Thyroid gland (tissue), 4 donors: ENCODE measurements at regions not wholly inside any gene's neighbourhood (a gene's known extent, or its start where the extent isn't known, plus 50 kb on each side); places are given as distances from the start of the nearest gene placed in this dataset.
A peak's percentile ranks its signal among the peaks of the same experiment; 100 is the strongest.

Experiments
- DNase-seq, 2 donors: peaks; one replicate each; pipeline ENCODE4 v3.0.0-alpha.2; 2019
- H3K27ac ChIP-seq, 3 donors: fragments of 200-600 bp; sonication (generic); 1 replicate in 2 of 3; 2 replicates in 1 of 3; pipeline ENCODE4 v1.5.1; 2016 to 2019; ENCODE audit warnings: mild to moderate bottlenecking in 1 of 3, moderate library complexity in 1 of 3
- H3K27me3 ChIP-seq: fragments of 200-600 bp; sonication (generic); one replicate; pipeline ENCODE4 v1.5.1; 2019
- H3K36me3 ChIP-seq, 2 donors: fragments of 200-600 bp; sonication (generic); one replicate each; pipeline ENCODE4 v1.5.1; 2016 to 2019
- H3K4me1 ChIP-seq, 2 donors: fragments of 200-600 bp; sonication (generic); one replicate each; pipeline ENCODE4 v1.5.1; 2017 to 2019
- H3K4me3 ChIP-seq, 3 donors: fragments of 200-600 bp; sonication (generic); replicated peaks in 1 of 3; 1 replicate in 2 of 3; 2 replicates in 1 of 3; pipeline ENCODE4 v1.5.1; 2016; ENCODE audit warnings: mild to moderate bottlenecking in 1 of 3
- H3K9me3 ChIP-seq: fragments of 200-600 bp; sonication (generic); one replicate; pipeline ENCODE4 v1.5.1; 2017
- CTCF ChIP-seq, 6 experiments: fragments of 200-600 bp in 3 of 6; fragments of 450-650 bp in 3 of 6; sonication (generic) in 3 of 6; IDR thresholded peaks; one replicate each; pipeline ENCODE4 v1.5.1; 2016 to 2019; ENCODE audit warnings: antibody characterized with exemption in 6 of 6, mild to moderate bottlenecking in 2 of 6, inconsistent platforms in 1 of 6, moderate library complexity in 1 of 6
- POLR2A ChIP-seq, 2 donors: fragments of 450-650 bp; IDR thresholded peaks; one replicate each; pipeline ENCODE4 v1.6.1; 2017; ENCODE audit warnings: antibody characterized with exemption in 2 of 2, mild to moderate bottlenecking in 2 of 2, moderate library complexity in 1 of 2
- WGBS, 2 donors: methylation state at CpG; one replicate each; pipeline ENCODE4 v1.1.5; 2017; 5-methylcytosine and 5-hydroxymethylcytosine counted together
- intact Hi-C: fragments of 100-400 bp; cut with DNase I; formaldehyde crosslinking; loops from one replicate; pipeline ENCODE4 v1.15.1; 2023

- no peaks in the 10 kb centered on the region for H3K9me3 ChIP-seq
- no peak overlapping the region for H3K4me3 ChIP-seq
- 63 to 85% methylated on average over 2 of the region's 2 CpGs for WGBS, 2 donors
- H3K4me1 ChIP-seq = no peaks in the 10 kb centered on the region
- TF ChIP-seq CTCF (IDR thresholded peaks at IDR 0.05) = no peak
- intact Hi-C loops = no loop called here
- H3K27me3 ChIP-seq = no peaks in the 10 kb centered on the region
- H3K36me3 ChIP-seq = no peaks in the 10 kb centered on the region
- DNase-seq = no peak
- H3K27ac ChIP-seq = no peak overlapping the region
Measured at GRCh38 chr10:104516986-104517385, 124.1 kb upstream of the SORCS3 start.

DNA sequence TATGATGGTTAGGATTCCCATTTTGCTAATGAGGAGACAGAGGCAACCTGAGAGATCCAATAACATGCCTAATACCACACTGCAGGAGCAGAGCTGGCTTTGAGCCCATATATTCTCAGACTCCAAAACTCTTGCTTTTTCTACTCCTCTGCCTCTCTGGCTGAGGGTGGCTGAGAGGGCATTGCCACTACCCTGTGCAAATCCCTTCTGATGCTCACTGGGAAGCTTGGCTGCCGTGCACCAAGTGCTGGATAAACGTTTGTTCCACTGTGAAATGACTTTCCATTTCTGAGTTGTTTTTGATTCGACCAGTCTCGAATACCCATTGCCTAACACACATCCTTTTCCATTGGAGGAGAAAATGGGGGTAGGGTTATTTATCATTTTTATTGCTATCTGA lies 123.1 kb upstream of the SORCS3 start:
- Histone ChIP-seq H3K9me3 (no peaks in the 10 kb centered on the region), H3K36me3 (no peaks in the 10 kb centered on the region), H3K27me3 (no peaks in the 10 kb centered on the region), H3K4me1 (no peaks in the 10 kb centered on the region), H3K4me3 (no peak overlapping the region), H3K27ac (no peak overlapping the region)
- intact Hi-C loops = no loop called here
- WGBS, 2 donors = 66 to 68% methylated on average over 4 of the region's 4 CpGs
- TF ChIP-seq POLR2A (IDR thresholded peaks at IDR 0.05) = no peak
- no peak for TF ChIP-seq CTCF (IDR thresholded peaks at IDR 0.05)
- DNase-seq = no peak

DNA sequence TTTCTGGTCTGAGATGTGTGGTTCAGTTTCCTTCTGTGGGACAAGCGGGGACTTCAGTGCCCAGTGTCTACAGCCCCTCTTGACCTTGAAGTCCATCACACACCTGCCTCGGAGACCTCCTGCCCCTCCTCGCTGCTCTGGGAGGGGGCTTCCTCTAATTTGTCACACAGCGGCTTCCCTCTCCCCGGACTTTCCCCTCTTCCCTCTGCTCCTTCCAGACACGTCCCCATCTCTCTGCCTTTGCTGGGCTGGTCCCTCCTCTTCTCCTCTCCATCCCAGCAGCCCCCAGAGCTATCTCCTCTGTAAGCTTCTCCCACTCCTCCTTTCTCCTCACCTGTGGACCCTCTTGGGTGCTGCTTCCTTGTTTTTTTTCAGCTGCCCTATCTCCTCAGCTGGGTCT lies 122.2 kb upstream of the SORCS3 start:
- intact Hi-C loops = no loop called here
- no peak for DNase-seq
- H3K4me3 ChIP-seq = no peak overlapping the region
- H3K36me3 ChIP-seq = no peaks in the 10 kb centered on the region
- WGBS, 2 donors = 84 to 85% methylated on average over 6 of the region's 6 CpGs
- TF ChIP-seq POLR2A (IDR thresholded peaks at IDR 0.05) (no peak), CTCF (IDR thresholded peaks at IDR 0.05) (no peak)
- H3K27me3 ChIP-seq = no peaks in the 10 kb centered on the region
- no peaks in the 10 kb centered on the region for H3K9me3 ChIP-seq
- no peaks in the 10 kb centered on the region for H3K4me1 ChIP-seq
- no peak overlapping the region for H3K27ac ChIP-seq

DNA sequence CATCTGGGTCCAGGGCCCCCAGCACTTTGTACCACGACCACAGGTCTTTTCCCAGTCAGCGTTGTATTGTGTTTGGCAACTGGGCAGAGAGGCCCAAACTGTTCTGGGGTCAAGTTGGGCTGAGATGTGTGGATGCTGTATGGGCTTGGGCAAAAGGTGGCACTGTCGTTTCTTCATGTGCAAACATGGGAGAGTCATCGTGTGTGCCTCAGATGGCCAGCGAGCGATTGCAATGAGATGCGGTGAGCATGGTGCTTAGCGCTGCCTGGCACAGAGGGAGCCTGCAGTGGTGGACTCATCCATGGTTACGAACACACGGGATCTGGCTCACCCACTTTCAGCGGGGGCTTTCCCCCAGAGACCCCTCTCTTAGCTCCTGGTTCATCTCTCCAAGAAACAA lies 120.4 kb upstream of the SORCS3 start:
- Histone ChIP-seq H3K9me3 (no peaks in the 10 kb centered on the region), H3K4me1 (no peaks in the 10 kb centered on the region), H3K27ac (no peak overlapping the region), H3K36me3 (no peaks in the 10 kb centered on the region), H3K4me3 (no peak overlapping the region), H3K27me3 (no peaks in the 10 kb centered on the region)
- no peak for DNase-seq
- TF ChIP-seq POLR2A (IDR thresholded peaks at IDR 0.05) = no peak
- no peak for TF ChIP-seq CTCF (IDR thresholded peaks at IDR 0.05)
- intact Hi-C loops = no loop called here
- 87 to 90% methylated on average over 11 of the region's 11 CpGs for WGBS, 2 donors

DNA sequence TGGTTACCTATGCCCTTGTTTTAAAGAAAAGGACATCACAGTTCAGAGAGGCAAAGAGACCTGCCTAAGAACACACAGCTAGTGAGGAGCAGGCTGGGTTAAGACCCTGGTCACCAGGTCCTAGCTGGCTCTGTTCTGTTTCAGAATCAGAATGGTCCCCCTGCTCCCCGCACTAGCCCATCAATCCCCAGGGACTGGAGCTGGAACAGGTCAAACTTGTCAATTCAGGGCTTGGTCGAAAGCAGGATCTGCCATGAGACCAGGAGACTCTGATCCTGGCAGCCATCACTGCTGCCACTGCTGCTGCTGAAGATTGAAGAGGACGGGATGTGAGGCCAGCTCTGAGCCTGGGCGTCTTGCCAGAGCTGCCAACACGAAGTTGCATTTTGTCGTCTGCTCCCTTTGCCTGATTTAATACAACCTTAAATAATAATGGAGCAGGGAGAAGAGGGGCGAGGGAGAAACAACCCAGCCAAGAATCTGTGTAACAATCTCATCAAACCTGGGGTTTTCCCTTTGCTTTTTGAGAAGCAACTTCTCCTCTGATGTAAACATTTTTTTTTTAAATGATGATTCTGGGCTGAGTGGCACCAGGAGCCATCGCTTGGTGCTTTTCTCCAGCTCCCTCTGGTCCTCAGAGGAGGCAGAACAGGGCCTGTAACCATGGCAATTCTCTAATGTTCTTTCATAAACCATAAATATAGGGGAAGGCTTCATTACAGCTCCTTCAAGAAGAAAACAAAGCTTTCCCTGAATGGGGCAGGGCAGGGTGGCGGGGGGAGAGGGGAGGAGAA lies 119.0 kb upstream of the SORCS3 start:
- H3K36me3 ChIP-seq = no peaks in the 10 kb centered on the region
- no peaks in the 10 kb centered on the region for H3K9me3 ChIP-seq
- H3K27me3 ChIP-seq = no peaks in the 10 kb centered on the region
- intact Hi-C loops = no loop called here
- no peaks in the 10 kb centered on the region for H3K4me1 ChIP-seq
- WGBS, 2 donors = 34 to 38% methylated on average over 9 of the region's 9 CpGs
- no peak overlapping the region for H3K27ac ChIP-seq
- peak; percentile 13 to 16 for DNase-seq
- TF ChIP-seq CTCF (IDR thresholded peaks at IDR 0.05) (no peak), POLR2A (IDR thresholded peaks at IDR 0.05) (no peak)
- no peak overlapping the region for H3K4me3 ChIP-seq
